Ascending aorta (tissue), 2 donors: ENCODE measurements at regions not wholly inside any gene's neighbourhood (a gene's known extent, or its start where the extent isn't known, plus 50 kb on each side); places are given as distances from the start of the nearest gene placed in this dataset.

Experiments
- DNase-seq, 2 donors: peaks; one replicate each; pipeline ENCODE4 v3.0.0-alpha.2; 2019; ENCODE audit warnings: low spot score in 2 of 2
- H3K27ac ChIP-seq, 2 donors: fragments of 200-600 bp; sonication (generic); one replicate each; pipeline ENCODE4 v1.5.1; 2016 to 2017; ENCODE audit warnings: mild to moderate bottlenecking in 1 of 2
- H3K27me3 ChIP-seq: fragments of 200-600 bp; sonication (generic); one replicate; pipeline ENCODE4 v1.5.1; 2017
- H3K36me3 ChIP-seq, 2 donors: fragments of 200-600 bp; sonication (generic); one replicate each; pipeline ENCODE4 v1.5.1; 2016
- H3K4me1 ChIP-seq, 2 donors: fragments of 200-600 bp; sonication (generic); one replicate each; pipeline ENCODE4 v1.5.1; 2016 to 2017; ENCODE audit warnings: mild to moderate bottlenecking in 1 of 2
- H3K4me3 ChIP-seq, 2 donors: fragments of 200-600 bp; sonication (generic); one replicate each; pipeline ENCODE4 v1.5.1; 2016 to 2017; ENCODE audit warnings: mild to moderate bottlenecking in 1 of 2
- H3K9me3 ChIP-seq, 2 donors: fragments of 200-600 bp; sonication (generic); one replicate each; pipeline ENCODE4 v1.5.1; 2016
- intact Hi-C: fragments of 100-400 bp; cut with DNase I; formaldehyde crosslinking; loops from one replicate; pipeline ENCODE4 v1.15.1; 2023
- TF ChIP-seq, protein P1 (sequence below), 3 experiments: fragments of 200-600 bp in 2 of 3; fragments of 450-650 bp in 1 of 3; sonication (generic) in 2 of 3; IDR thresholded peaks; one replicate each; pipeline ENCODE4 v1.5.1; 2016 to 2019; ENCODE audit warnings: antibody characterized with exemption in 3 of 3, mild to moderate bottlenecking in 1 of 3, moderate library complexity in 1 of 3

DNA sequence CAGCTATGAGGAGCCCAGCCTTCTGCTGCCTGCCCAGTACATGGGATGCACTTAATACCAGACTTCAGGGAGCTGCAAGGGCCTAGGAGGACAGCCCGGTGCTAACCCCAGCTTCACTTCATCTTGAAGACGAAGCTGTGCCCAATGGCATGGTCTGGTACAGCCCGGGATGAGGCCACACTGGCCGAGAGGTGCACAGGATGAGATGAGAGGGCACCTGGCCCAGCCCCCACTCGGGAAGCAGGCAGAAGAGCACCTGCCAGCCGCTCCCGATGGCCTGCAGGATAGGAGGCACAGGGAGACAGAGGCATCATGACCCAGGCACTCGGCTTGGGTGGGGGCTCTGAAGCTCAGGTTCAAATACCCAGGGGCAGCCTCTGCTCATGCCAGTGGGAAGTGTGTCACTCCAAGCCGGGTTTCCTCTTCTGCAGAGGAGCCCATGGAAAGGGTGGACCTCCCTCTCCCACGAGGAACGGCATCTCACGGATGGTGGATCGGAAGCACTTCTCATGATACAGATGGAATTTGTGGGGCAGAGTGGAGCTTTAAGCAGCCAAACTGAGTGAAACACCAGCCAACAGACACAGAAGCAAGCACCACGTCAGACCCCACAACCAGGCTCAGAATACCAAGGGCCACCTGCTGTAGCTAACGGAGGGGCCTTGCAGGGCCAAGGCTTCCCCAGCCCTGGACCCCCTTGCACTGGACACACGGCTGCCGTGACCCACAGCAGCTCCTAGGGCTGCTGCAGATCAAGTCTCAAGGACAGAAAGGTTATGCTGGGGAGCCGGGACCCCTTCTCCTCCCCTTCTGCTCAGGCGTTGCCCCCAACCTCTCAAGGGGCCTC is 875.2 kb downstream of the BRD1 start:
- H3K4me1 ChIP-seq: no peaks in the 10 kb centered on the region
- no peaks in the 10 kb centered on the region for H3K36me3 ChIP-seq
- TF ChIP-seq, protein P1, sequence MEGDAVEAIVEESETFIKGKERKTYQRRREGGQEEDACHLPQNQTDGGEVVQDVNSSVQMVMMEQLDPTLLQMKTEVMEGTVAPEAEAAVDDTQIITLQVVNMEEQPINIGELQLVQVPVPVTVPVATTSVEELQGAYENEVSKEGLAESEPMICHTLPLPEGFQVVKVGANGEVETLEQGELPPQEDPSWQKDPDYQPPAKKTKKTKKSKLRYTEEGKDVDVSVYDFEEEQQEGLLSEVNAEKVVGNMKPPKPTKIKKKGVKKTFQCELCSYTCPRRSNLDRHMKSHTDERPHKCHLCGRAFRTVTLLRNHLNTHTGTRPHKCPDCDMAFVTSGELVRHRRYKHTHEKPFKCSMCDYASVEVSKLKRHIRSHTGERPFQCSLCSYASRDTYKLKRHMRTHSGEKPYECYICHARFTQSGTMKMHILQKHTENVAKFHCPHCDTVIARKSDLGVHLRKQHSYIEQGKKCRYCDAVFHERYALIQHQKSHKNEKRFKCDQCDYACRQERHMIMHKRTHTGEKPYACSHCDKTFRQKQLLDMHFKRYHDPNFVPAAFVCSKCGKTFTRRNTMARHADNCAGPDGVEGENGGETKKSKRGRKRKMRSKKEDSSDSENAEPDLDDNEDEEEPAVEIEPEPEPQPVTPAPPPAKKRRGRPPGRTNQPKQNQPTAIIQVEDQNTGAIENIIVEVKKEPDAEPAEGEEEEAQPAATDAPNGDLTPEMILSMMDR (IDR thresholded peaks at IDR 0.05): no peak
- intact Hi-C loops: no loop called here
- no peak overlapping the region for H3K27ac ChIP-seq
- H3K27me3 ChIP-seq: no peaks in the 10 kb centered on the region
- H3K4me3 ChIP-seq: no peak overlapping the region
- peak in 1 of 2 donors; percentile 28 for DNase-seq
- no peaks in the 10 kb centered on the region for H3K9me3 ChIP-seq

DNA sequence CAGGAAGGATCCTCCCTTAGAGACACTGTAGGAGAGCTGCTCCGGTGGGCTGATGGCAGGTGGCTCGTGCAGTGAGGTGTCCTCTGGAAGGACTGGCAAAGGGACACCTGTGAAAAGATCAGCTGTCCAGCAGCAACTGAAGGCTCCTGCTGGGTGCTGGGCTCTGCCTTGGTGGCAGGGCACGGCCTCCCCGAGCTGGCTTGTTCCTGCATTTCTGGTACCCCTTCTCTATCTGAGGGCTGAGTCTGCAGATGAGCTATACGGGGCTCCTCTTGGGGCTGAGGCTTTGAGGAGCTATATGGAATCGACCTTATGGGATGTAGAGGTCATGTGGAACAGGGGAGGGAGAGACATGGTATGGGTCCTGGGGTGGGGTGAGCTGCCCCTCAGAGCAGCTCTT is 875.8 kb downstream of the BRD1 start:
- TF ChIP-seq, protein P1 (IDR thresholded peaks at IDR 0.05): no peak
- H3K27me3 ChIP-seq: no peaks in the 10 kb centered on the region
- H3K36me3 ChIP-seq: no peaks in the 10 kb centered on the region
- H3K9me3 ChIP-seq: no peaks in the 10 kb centered on the region
- no peak overlapping the region for H3K4me3 ChIP-seq
- H3K27ac ChIP-seq: no peak overlapping the region
- DNase-seq: peak in 1 of 2 donors; percentile 33
- intact Hi-C loops: no loop called here
- H3K4me1 ChIP-seq: no peaks in the 10 kb centered on the region

DNA sequence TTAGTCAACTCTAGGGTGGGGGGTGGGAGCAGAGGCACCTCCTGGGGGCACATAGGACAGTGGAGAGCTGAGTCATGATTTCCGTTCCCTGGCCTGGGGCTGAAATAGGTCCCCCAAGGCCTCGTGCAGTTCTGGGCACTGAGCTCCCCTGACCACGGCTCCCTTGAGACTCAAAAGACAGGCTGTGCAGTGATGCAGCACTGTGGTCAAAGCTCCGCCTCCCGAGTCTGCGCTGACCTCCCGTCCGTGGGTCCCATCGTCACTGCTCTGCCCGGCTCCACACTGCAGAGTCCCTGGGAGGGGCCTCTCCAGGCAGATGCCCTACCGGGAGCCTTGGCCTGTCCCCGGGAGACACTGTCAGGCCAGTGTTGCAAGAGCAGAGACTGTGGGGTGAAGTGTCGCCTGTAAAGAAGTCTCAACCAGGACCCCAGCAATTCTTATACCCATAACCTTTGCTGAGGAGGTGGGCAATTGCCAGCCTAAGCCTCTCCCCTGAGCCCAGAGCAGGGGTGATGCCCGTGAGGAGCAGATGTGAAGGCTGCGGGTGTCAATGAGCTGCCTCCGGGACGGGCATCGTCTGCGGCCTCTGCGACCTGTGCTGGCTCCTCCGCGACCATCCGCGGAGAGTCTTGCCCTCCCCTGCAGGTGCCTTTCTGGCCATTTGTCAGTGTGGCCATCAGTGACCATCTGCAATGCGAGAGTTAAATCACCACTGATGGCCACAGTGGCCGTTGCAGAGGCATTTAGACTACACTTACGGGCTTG is 877.3 kb downstream of the BRD1 start:
- TF ChIP-seq, protein P1 (IDR thresholded peaks at IDR 0.05): no peak
- H3K4me1 ChIP-seq: no peaks in the 10 kb centered on the region
- H3K27ac ChIP-seq: no peak overlapping the region
- H3K36me3 ChIP-seq: no peaks in the 10 kb centered on the region
- no peak for DNase-seq
- no peaks in the 10 kb centered on the region for H3K27me3 ChIP-seq
- intact Hi-C loops: no loop called here
- no peak overlapping the region for H3K4me3 ChIP-seq
- no peaks in the 10 kb centered on the region for H3K9me3 ChIP-seq

DNA sequence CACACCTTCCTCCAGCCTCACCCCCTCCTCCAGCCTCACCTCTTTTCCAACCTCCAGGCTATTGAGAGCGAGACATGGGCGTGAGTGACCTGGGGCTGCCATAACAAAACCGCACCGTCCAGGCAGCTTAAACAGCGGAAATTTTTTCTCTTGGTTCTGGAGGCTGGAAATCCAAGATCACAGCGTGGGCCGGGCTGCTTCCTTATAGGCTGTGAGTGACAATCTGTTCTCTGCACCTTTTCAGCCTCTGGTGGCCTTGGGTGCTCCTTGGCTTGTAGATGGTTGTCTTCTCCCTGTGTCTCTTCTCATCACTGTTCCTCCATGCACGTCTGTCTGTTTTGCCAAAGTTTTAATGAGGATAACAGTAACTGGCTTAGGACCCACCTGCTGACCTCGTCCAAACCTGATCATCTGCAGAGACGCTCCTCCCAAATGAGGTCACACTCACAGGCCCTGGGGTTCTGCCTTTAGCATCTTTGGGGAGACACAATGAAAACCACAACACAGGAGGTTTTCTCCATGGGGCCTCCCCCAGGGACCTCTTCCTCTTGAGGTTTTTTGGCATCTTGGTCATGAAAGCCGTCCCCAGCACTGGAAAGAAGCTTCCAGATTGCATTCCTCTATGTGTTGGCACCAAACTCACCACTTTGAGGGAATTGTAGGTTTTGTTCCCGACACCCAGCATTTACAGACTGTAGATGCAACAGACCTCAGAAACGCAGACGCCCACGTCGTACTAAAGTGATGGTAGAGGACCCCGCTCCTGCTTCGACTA is 878.1 kb downstream of the BRD1 start:
- Histone ChIP-seq H3K36me3 (no peaks in the 10 kb centered on the region), H3K4me3 (no peak overlapping the region), H3K9me3 (no peaks in the 10 kb centered on the region), H3K27me3 (no peaks in the 10 kb centered on the region), H3K27ac (no peak overlapping the region), H3K4me1 (no peaks in the 10 kb centered on the region)
- DNase-seq: peak in 1 of 2 donors; percentile 30
- intact Hi-C loops: loop anchor here (10.0 kb wide), 2 partner anchors 355 to 375 kb away; no protein-coding TSS in a partner anchor
- TF ChIP-seq, protein P1 (IDR thresholded peaks at IDR 0.05): no peak

DNA sequence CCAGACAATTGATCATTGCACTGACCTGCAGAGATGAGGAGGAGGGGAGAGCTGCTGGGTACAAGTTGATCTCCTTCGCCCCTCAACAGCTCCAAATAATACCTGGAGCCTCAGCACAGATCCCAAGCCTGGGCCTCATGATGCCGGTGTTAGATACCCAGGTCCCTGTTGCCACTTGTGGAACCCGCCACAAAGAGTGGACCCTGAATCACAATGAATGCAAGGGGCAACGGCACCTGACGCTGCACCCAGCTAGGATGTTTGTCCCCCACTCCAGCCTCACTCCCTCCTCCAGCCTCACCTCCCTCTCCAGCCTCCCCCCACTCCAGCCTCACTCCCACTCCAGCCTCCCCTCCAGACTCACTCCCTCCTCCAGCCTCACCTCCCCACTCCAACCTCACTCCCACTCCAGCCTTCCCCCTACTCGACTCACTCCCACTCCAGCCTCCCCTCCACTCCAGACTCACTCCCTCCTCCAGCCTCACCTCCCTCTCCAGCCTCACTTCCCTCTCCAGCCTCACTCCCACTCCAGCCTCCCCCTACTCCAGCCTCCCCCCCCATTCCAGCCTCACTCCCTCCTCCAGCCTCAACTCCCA is 879.0 kb downstream of the BRD1 start:
- Histone ChIP-seq H3K4me3 (no peak overlapping the region), H3K36me3 (no peaks in the 10 kb centered on the region), H3K9me3 (no peaks in the 10 kb centered on the region), H3K27ac (no peak overlapping the region), H3K4me1 (no peaks in the 10 kb centered on the region), H3K27me3 (no peaks in the 10 kb centered on the region)
- no peak for DNase-seq
- TF ChIP-seq, protein P1 (IDR thresholded peaks at IDR 0.05): no peak
- intact Hi-C loops: loop anchor here (10.0 kb wide), 2 partner anchors 356 to 374 kb away; no protein-coding TSS in a partner anchor
